ENCODE measurements at regions not wholly inside any gene's neighbourhood (a gene's known extent, or its start where the extent isn't known, plus 50 kb on each side); places are given as distances from the start of the nearest gene placed in this dataset.

DNA sequence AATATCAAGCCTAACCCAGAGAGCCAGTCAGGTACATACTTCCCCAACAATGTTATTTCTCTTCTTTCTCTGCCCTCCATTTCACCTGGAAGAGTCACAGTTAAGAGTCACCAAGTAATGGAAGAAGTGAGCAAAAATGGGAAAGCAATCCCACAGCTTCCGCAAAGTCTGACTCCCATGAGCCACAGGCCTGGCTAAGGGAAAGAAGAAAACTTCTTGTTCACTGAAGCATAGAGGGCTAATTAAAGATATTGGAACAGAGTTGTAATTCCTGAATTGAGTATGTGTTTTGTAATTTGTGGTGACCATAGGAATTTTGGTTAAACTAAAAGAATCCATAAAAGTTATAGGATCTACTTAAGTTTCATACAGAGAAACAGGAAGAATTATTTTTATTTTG is 830.9 kb upstream of the PCDH20 start:
- Histone ChIP-seq H3K27ac (ENCODE audit: low read depth, low read length) (no peak overlapping the region), H3K4me1 (ENCODE audit: control insufficient read depth in 1 of 2, insufficient read depth in 2 of 2, low read length in 2 of 2) (no peaks in the 10 kb centered on the region), H4K20me1 (ENCODE audit: insufficient read depth) (no peaks in the 10 kb centered on the region), H3K36me3 (ENCODE audit: control insufficient read depth in 1 of 2, insufficient read depth in 2 of 2, low read length in 2 of 2) (no peaks in the 10 kb centered on the region; a peak in 1 of 4 replicates), H3K27me3 (ENCODE audit: insufficient read depth, low read length) (no peaks in the 10 kb centered on the region), H3K9me3 (ENCODE audit: control insufficient read depth in 1 of 2, insufficient read depth in 1 of 2, low read depth in 1 of 2, low read length in 2 of 2) (no peaks in the 10 kb centered on the region), H3K9me2 (ENCODE audit: insufficient read depth) (no peaks in the 10 kb centered on the region), H2AFZ (ENCODE audit: low read depth, low read length, poor library complexity, severe bottlenecking) (no peak overlapping the region), H3K4me2 (ENCODE audit: low read length) (no peak overlapping the region), H3K9ac (ENCODE audit: low read length) (no peak overlapping the region), H3K79me2 (ENCODE audit: insufficient read depth, low read length) (no peaks in the 10 kb centered on the region), H3K4me3 (replicated peaks in 1 of 2; ENCODE audit: low read depth in 1 of 2, low read length in 2 of 2) (no peak overlapping the region)
- BruUV-seq (replicated peaks): no TSS peak
- RAD21 ChIA-PET (ENCODE audit: low non-redundant PET in 1 of 2, low total read pairs in 2 of 2, uncharacterized antibody in 2 of 2, unreplicated experiment in 2 of 2): no interaction called here
- CTCF ChIA-PET: no interaction called here
- intact Hi-C loops (cut with micrococcal nuclease): no loop called here
- DNase-seq (ENCODE audit: low read depth, low spot score): no peak
- no peak for TF ChIP-seq TCF7L2 (IDR thresholded peaks at IDR 0.05; ENCODE audit: borderline replicate concordance, extremely low read depth, insufficient read depth, insufficient read length)
- no peak for ATAC-seq
- POLR2A ChIA-PET: no interaction called here

- RAD21 ChIA-PET (ENCODE audit: low non-redundant PET in 1 of 2, low total read pairs in 2 of 2, uncharacterized antibody in 2 of 2, unreplicated experiment in 2 of 2): no interaction called here
- no peaks in the 10 kb centered on the region for H3K79me2 ChIP-seq (ENCODE audit: insufficient read depth, low read length)
- H3K4me1 ChIP-seq (ENCODE audit: control insufficient read depth in 1 of 2, insufficient read depth in 2 of 2, low read length in 2 of 2): no peaks in the 10 kb centered on the region
- TF ChIP-seq, protein P1, sequence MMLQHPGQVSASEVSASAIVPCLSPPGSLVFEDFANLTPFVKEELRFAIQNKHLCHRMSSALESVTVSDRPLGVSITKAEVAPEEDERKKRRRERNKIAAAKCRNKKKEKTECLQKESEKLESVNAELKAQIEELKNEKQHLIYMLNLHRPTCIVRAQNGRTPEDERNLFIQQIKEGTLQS (IDR thresholded peaks at IDR 0.05): no peak
- TF ChIP-seq RAD21 (IDR thresholded peaks at IDR 0.05; ENCODE audit: low read depth) (no peak), SIN3A (IDR thresholded peaks at IDR 0.05; ENCODE audit: low read depth) (no peak), EGR1 (IDR thresholded peaks at IDR 0.05; ENCODE audit: low read depth) (no peak), SP1 (IDR thresholded peaks at IDR 0.05; ENCODE audit: low read depth) (no peak), ZFX (IDR thresholded peaks at IDR 0.05) (no peak), EZH2phosphoT487 (IDR thresholded peaks at IDR 0.05; ENCODE audit: borderline replicate concordance) (no peak), REST (IDR thresholded peaks at IDR 0.05; ENCODE audit: low read depth) (no peak), TCF7L2 (IDR thresholded peaks at IDR 0.05; ENCODE audit: borderline replicate concordance, extremely low read depth, insufficient read depth, insufficient read length) (no peak), SRF (IDR thresholded peaks at IDR 0.05; ENCODE audit: low read depth) (no peak)
- TF ChIP-seq, protein P2, sequence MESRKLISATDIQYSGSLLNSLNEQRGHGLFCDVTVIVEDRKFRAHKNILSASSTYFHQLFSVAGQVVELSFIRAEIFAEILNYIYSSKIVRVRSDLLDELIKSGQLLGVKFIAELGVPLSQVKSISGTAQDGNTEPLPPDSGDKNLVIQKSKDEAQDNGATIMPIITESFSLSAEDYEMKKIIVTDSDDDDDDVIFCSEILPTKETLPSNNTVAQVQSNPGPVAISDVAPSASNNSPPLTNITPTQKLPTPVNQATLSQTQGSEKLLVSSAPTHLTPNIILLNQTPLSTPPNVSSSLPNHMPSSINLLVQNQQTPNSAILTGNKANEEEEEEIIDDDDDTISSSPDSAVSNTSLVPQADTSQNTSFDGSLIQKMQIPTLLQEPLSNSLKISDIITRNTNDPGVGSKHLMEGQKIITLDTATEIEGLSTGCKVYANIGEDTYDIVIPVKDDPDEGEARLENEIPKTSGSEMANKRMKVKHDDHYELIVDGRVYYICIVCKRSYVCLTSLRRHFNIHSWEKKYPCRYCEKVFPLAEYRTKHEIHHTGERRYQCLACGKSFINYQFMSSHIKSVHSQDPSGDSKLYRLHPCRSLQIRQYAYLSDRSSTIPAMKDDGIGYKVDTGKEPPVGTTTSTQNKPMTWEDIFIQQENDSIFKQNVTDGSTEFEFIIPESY (IDR thresholded peaks at IDR 0.05; ENCODE audit: extremely low read depth, insufficient replicate concordance, low read length): no peak
- TF ChIP-seq, protein P3, sequence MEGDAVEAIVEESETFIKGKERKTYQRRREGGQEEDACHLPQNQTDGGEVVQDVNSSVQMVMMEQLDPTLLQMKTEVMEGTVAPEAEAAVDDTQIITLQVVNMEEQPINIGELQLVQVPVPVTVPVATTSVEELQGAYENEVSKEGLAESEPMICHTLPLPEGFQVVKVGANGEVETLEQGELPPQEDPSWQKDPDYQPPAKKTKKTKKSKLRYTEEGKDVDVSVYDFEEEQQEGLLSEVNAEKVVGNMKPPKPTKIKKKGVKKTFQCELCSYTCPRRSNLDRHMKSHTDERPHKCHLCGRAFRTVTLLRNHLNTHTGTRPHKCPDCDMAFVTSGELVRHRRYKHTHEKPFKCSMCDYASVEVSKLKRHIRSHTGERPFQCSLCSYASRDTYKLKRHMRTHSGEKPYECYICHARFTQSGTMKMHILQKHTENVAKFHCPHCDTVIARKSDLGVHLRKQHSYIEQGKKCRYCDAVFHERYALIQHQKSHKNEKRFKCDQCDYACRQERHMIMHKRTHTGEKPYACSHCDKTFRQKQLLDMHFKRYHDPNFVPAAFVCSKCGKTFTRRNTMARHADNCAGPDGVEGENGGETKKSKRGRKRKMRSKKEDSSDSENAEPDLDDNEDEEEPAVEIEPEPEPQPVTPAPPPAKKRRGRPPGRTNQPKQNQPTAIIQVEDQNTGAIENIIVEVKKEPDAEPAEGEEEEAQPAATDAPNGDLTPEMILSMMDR (IDR thresholded peaks at IDR 0.05 in 2 of 3, conservative IDR thresholded peaks at IDR 0.05 in 1 of 3; ENCODE audit: borderline replicate concordance in 1 of 3, insufficient read depth in 1 of 3, low read depth in 2 of 3, low read length in 2 of 3): no peak
- TF ChIP-seq, protein P4, sequence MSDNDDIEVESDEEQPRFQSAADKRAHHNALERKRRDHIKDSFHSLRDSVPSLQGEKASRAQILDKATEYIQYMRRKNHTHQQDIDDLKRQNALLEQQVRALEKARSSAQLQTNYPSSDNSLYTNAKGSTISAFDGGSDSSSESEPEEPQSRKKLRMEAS (IDR thresholded peaks at IDR 0.05): no peak
- BruUV-seq (replicated peaks): no TSS peak
- CTCF ChIA-PET: no interaction called here
- no peaks in the 10 kb centered on the region for H3K9me2 ChIP-seq (ENCODE audit: insufficient read depth)
- DNase-seq (ENCODE audit: low read depth, low spot score) (no peak), ATAC-seq (no peak)
- no peaks in the 10 kb centered on the region for H3K27me3 ChIP-seq (ENCODE audit: insufficient read depth, low read length)
- H3K4me3 ChIP-seq (replicated peaks in 1 of 2; ENCODE audit: low read depth in 1 of 2, low read length in 2 of 2): no peak overlapping the region
- no peaks in the 10 kb centered on the region; a peak in 1 of 4 replicates for H3K36me3 ChIP-seq (ENCODE audit: control insufficient read depth in 1 of 2, insufficient read depth in 2 of 2, low read length in 2 of 2)
- H3K4me2 ChIP-seq (ENCODE audit: low read length): no peak overlapping the region
- H4K20me1 ChIP-seq (ENCODE audit: insufficient read depth): no peaks in the 10 kb centered on the region
- no peak overlapping the region for H3K9ac ChIP-seq (ENCODE audit: low read length)
- no peaks in the 10 kb centered on the region for H3K9me3 ChIP-seq (ENCODE audit: control insufficient read depth in 1 of 2, insufficient read depth in 1 of 2, low read depth in 1 of 2, low read length in 2 of 2)
- no peak overlapping the region for H2AFZ ChIP-seq (ENCODE audit: low read depth, low read length, poor library complexity, severe bottlenecking)
- POLR2A ChIA-PET: no interaction called here
- H3K27ac ChIP-seq (ENCODE audit: low read depth, low read length): no peak overlapping the region
- intact Hi-C loops (cut with micrococcal nuclease): no loop called here
Observed at GRCh38 chr13:62243106-62243505, 827.5 kb upstream of the PCDH20 start.

Data from HCT116 (cell line).